Heart right ventricle (tissue), 16 donors: ENCODE measurements at regions not wholly inside any gene's neighbourhood (a gene's known extent, or its start where the extent isn't known, plus 50 kb on each side); places are given as distances from the start of the nearest gene placed in this dataset.

Experiments used
- ATAC-seq, 8 donors: fragments of 200-7000 bp; cut with Tn5 transposase; one replicate each; pipeline ENCODE4 v1.9.1; 2020; ENCODE audit warnings: mild to moderate bottlenecking in 8 of 8, moderate library complexity in 8 of 8, moderate number of reproducible peaks in 1 of 8
- DNase-seq, 2 donors: peaks; one replicate each; pipeline ENCODE4 v3.0.0-alpha.2; 2020
- H3K27ac ChIP-seq, 10 donors: fragments of 200-600 bp; sonication (generic) in 2 of 10; one replicate each; pipeline versions ENCODE4 v1.5.0 to v1.8.0; 2020 to 2022; ENCODE audit warnings: mild to moderate bottlenecking in 3 of 10
- H3K27me3 ChIP-seq, 7 donors: fragments of 200-600 bp; one replicate each; pipeline ENCODE4 v1.8.0; 2021 to 2022; ENCODE audit warnings: mild to moderate bottlenecking in 2 of 7
- H3K36me3 ChIP-seq, 9 donors: fragments of 200-600 bp; sonication (generic) in 1 of 9; one replicate each; pipeline versions ENCODE4 v1.5.0 to v1.8.0; 2020 to 2022; ENCODE audit warnings: mild to moderate bottlenecking in 2 of 9
- H3K4me1 ChIP-seq, 9 donors: fragments of 200-600 bp; sonication (generic) in 1 of 9; one replicate each; pipeline versions ENCODE4 v1.5.0 to v1.8.0; 2020 to 2022; ENCODE audit warnings: mild to moderate bottlenecking in 4 of 9
- H3K4me3 ChIP-seq, 10 donors: fragments of 200-600 bp; sonication (generic) in 2 of 10; one replicate each; pipeline versions ENCODE4 v1.5.0 to v1.8.0; 2020 to 2022; ENCODE audit warnings: mild to moderate bottlenecking in 7 of 10, moderate library complexity in 2 of 10
- H3K9me3 ChIP-seq, 11 donors: fragments of 200-600 bp in 10 of 11; sonication (generic) in 2 of 11; one replicate each; pipeline versions ENCODE4 v1.5.0 to v1.8.0; 2013 to 2022; ENCODE audit warnings: mild to moderate bottlenecking in 2 of 11, control low read depth in 1 of 11, moderate library complexity in 1 of 11
- WGBS, 2 donors: extraction: QIAGEN DNeasy Blood & Tissue Kit; methylation state at CpG; one replicate each; pipeline ENCODE4 v1.1.7; 2013; ENCODE audit warnings: inconsistent platforms in 1 of 2; 5-methylcytosine and 5-hydroxymethylcytosine counted together
- intact Hi-C, 10 donors: fragments of 100-400 bp; cut with DNase I; formaldehyde crosslinking; loops; one replicate each; pipeline versions ENCODE4 v1.11.1 to v1.14.2; 2022
- TF ChIP-seq, protein P1 (sequence below), 9 donors: fragments of 200-600 bp; sonication (generic) in 2 of 9; IDR thresholded peaks; one replicate each; pipeline versions ENCODE4 v1.5.0 to v1.8.0; 2021 to 2022; ENCODE audit warnings: antibody characterized with exemption in 9 of 9, mild to moderate bottlenecking in 5 of 9, moderate library complexity in 1 of 9
- donor health status: Arrhythmogenic right ventricular cardiomyopathy.
- donor health status: ischemic (EF 13 %, LVEDD 7.1; RV severe dilation, severe dysfunction).
- donor health status: healthy with polysubstance abuse.
- donor health status: DM: no; HTN: yes; CAD: no.
- donor health status: DM: no; HTN: no; CAD: no.
- donor health status: ischemic (EF 25% LVEDD 6.9; RV normal size, moderate dysfunction).
- donor health status: ischemic (EF 25% LVEDD 5.7; RV mildly dilated, moderate dysfunction).
- donor health status: healthy.
- donor health status: DM: yes; HTN: yes; CAD: no.
- donor health status: Ischemic cardiomyopathy.
- donor health status: ischemic (EF 35%, LVEDD 5.7; RV mildly dilated, moderate dysfunction).
- donor health status: nonischemic (EF 11% LVEDD 7.7; RV severe dilation, severe dysfunction).
- donor health status: DM: yes; HTN: yes; CAD: no.
- donor health status: PGD.
- donor health status: ischemic (EF 29% LVEDD 5.4; RV normal size, mild dysfunction).
- donor health status: nonischemic (EF 23%, LVEDD 6.1; RV moderate dilation, normal function).

DNA sequence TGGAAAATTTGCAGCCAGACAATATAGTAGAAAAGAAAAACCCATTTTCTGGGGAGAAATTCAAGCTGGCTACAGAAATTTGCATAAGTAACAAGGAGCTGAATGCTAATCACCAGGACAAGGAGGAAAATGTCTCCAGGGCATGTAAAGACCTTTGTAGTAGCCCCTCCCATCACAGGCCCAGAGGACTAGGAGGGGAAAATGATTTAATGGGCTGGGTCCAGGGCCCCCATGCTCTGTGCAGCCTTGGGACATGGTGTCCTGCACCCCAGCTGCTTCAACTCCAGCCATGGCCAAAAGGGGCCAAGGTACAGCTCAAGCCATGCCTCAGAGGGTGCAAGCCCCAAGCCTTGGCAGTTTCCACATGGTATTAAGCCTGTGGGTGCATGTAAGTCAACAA lies 197.6 kb upstream of the POU1F1 start:
- Histone ChIP-seq H3K9me3 (peaks cover 0 to 35% (median 0%) of the 10 kb centered on the region in 11 donors), H3K36me3 (no peaks in the 10 kb centered on the region), H3K4me3 (no peak overlapping the region), H3K27me3 (no peaks in the 10 kb centered on the region), H3K27ac (no peak overlapping the region), H3K4me1 (no peaks in the 10 kb centered on the region)
- intact Hi-C loops = no loop called here
- DNase-seq (no peak), ATAC-seq (no peak)
- TF ChIP-seq, protein P1, sequence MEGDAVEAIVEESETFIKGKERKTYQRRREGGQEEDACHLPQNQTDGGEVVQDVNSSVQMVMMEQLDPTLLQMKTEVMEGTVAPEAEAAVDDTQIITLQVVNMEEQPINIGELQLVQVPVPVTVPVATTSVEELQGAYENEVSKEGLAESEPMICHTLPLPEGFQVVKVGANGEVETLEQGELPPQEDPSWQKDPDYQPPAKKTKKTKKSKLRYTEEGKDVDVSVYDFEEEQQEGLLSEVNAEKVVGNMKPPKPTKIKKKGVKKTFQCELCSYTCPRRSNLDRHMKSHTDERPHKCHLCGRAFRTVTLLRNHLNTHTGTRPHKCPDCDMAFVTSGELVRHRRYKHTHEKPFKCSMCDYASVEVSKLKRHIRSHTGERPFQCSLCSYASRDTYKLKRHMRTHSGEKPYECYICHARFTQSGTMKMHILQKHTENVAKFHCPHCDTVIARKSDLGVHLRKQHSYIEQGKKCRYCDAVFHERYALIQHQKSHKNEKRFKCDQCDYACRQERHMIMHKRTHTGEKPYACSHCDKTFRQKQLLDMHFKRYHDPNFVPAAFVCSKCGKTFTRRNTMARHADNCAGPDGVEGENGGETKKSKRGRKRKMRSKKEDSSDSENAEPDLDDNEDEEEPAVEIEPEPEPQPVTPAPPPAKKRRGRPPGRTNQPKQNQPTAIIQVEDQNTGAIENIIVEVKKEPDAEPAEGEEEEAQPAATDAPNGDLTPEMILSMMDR (IDR thresholded peaks at IDR 0.05) = no peak

- ATAC-seq (no peak), DNase-seq (no peak)
- Histone ChIP-seq H3K27ac (no peak overlapping the region), H3K4me3 (no peak overlapping the region), H3K36me3 (no peaks in the 10 kb centered on the region), H3K4me1 (no peaks in the 10 kb centered on the region), H3K27me3 (no peaks in the 10 kb centered on the region), H3K9me3 (peaks cover 0 to 54% (median 7%) of the 10 kb centered on the region in 11 donors)
- TF ChIP-seq, protein P1 (IDR thresholded peaks at IDR 0.05) = no peak
- intact Hi-C loops = no loop called here
These were observed 192.6 kb upstream of the POU1F1 start for GRCh38 chr3:87468938-87469337.

- no peak for ATAC-seq
- WGBS, 2 donors = 17 to 35% methylated on average over 2 of the region's 2 CpGs
- Histone ChIP-seq H3K9me3 (peaks cover 0 to 48% (median 7%) of the 10 kb centered on the region in 11 donors), H3K36me3 (no peaks in the 10 kb centered on the region), H3K27ac (no peak overlapping the region), H3K4me3 (no peak overlapping the region), H3K27me3 (no peaks in the 10 kb centered on the region), H3K4me1 (no peaks in the 10 kb centered on the region)
- intact Hi-C loops = no loop called here
- no peak for DNase-seq
- TF ChIP-seq, protein P1 (IDR thresholded peaks at IDR 0.05) = no peak
These were observed 191.9 kb upstream of the POU1F1 start for GRCh38 chr3:87468235-87468634.

DNA sequence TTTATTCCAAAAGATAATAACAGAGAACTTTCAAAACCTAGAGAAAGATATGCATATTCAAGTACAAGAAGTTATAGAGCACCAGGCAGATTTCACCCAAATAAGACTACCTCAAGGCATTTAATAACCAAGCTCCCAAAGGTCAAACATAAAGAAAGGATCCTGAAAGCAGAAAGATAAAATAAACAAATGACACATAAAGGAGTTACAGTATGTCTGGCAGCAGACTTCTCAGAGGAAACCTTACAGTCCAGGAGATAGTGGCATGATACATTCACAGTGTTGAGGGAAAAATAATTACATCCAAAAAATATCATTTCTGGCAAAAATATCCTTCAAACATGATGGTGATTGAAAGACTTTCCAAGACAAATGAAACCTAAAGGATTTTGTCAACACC lies 185.8 kb upstream of the POU1F1 start:
- Histone ChIP-seq H3K27me3 (no peaks in the 10 kb centered on the region), H3K4me3 (no peak overlapping the region), H3K36me3 (no peaks in the 10 kb centered on the region), H3K27ac (no peak overlapping the region), H3K4me1 (no peaks in the 10 kb centered on the region), H3K9me3 (peaks cover 0 to 17% (median 7%) of the 10 kb centered on the region in 11 donors)
- ATAC-seq (no peak), DNase-seq (no peak)
- TF ChIP-seq, protein P1 (IDR thresholded peaks at IDR 0.05) = no peak
- intact Hi-C loops = no loop called here

DNA sequence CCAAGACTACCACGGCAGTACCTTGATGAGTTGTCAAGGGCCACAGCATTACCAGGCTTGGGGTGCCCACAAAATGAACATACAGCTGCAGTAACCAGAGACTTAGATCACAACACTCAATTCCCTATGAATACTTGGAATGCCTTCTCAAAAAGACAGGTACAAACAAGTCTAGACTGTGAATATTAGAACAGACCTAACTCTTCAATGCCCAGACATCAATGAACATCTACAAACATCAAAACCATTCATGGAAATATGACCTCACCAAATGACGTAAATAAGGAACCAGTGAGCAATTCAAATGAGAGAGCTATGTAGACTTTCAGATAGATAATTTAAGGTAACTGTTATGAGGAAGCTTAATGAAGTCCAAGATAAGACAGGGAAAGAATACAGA lies 185.1 kb upstream of the POU1F1 start:
- WGBS, 2 donors = 80 to 82% methylated on average over 2 of the region's 2 CpGs
- DNase-seq (no peak), ATAC-seq (no peak)
- no peak overlapping the region for H3K27ac ChIP-seq
- H3K4me1 ChIP-seq = no peaks in the 10 kb centered on the region
- TF ChIP-seq, protein P1 (IDR thresholded peaks at IDR 0.05) = no peak
- H3K9me3 ChIP-seq = peaks cover 0 to 13% (median 7%) of the 10 kb centered on the region in 11 donors
- H3K4me3 ChIP-seq = no peak overlapping the region
- no peaks in the 10 kb centered on the region for H3K27me3 ChIP-seq
- H3K36me3 ChIP-seq = no peaks in the 10 kb centered on the region
- intact Hi-C loops = no loop called here
